K562 (cell line): ENCODE measurements at regions not wholly inside any gene's neighbourhood (a gene's known extent, or its start where the extent isn't known, plus 50 kb on each side); places are given as distances from the start of the nearest gene placed in this dataset.

ENCODE experiments used
- ARID2 ChIP-seq: fragments of 450-650 bp; IDR thresholded peaks from 2 replicates; pipeline ENCODE4 v1.6.1; 2017; ENCODE audit warnings: antibody characterized with exemption, mild to moderate bottlenecking
- C11orf30 ChIP-seq: fragments of 450-650 bp; IDR thresholded peaks from 2 replicates; pipeline ENCODE4 v1.6.1; 2016; ENCODE audit warnings: low read depth, mild to moderate bottlenecking
- CAMTA2 ChIP-seq: fragments of 250-450 bp; sonication (Bioruptor Pico); conservative IDR thresholded peaks from 2 replicates; pipeline ENCODE4 v1.5.1; 2022
- CBFA2T2 ChIP-seq: fragments of 450-650 bp; conservative IDR thresholded peaks from 2 replicates; pipeline ENCODE4 v1.6.1; 2017; ENCODE audit warnings: mild to moderate bottlenecking
- DPF2 ChIP-seq: fragments of 450-650 bp; IDR thresholded peaks from 2 replicates; pipeline ENCODE4 v1.6.1; 2016
- GTF3C2 ChIP-seq: IDR thresholded peaks from 3 replicates; pipeline ENCODE4 v1.6.1; 2011; ENCODE audit warnings: borderline replicate concordance, mild to moderate bottlenecking, moderate library complexity; ENCODE audit not compliant: insufficient read length; ENCODE audit errors: extremely low read depth
- HNRNPL ChIP-seq: fragments of 200-400 bp; formaldehyde crosslinking; IDR thresholded peaks from 2 replicates; pipeline ENCODE4 v1.6.1; 2017; ENCODE audit warnings: low read depth, mild to moderate bottlenecking, low read length
- JUND ChIP-seq, 2 experiments: IDR thresholded peaks; 2 replicates in 1 of 2; 3 replicates in 1 of 2; pipeline ENCODE4 v1.6.1; 2011; ENCODE audit warnings: borderline replicate concordance in 2 of 2, low read depth in 2 of 2, low read length in 2 of 2, improper control_type of control experiment in 1 of 2, missing biosample characterization in 1 of 2, missing genetic modification characterization in 1 of 2, missing genetic modification reagents in 1 of 2
- MAZ ChIP-seq, 2 experiments: fragments of 450-650 bp in 1 of 2; sonication (generic) in 1 of 2; formaldehyde crosslinking; IDR thresholded peaks in 1 of 2; conservative IDR thresholded peaks in 1 of 2; 2 replicates each; pipeline versions ENCODE4 v1.4.0 to v1.5.0; 2020; ENCODE audit warnings: mild to moderate bottlenecking in 1 of 2, missing genetic modification reagents in 1 of 2
- MEIS2 ChIP-seq: fragments of 450-650 bp; IDR thresholded peaks from 2 replicates; pipeline ENCODE4 v1.6.1; 2014; ENCODE audit warnings: mild to moderate bottlenecking; ENCODE audit not compliant: partially characterized antibody
- NR2F6 ChIP-seq: fragments of 450-650 bp; formaldehyde crosslinking; IDR thresholded peaks from 2 replicates; pipeline ENCODE4 v1.4.0; 2020; ENCODE audit warnings: mild to moderate bottlenecking
- POLR2A ChIP-seq: fragments of 450-650 bp; conservative IDR thresholded peaks from 2 replicates; pipeline ENCODE4 v1.6.1; 2016
- SMAD1 ChIP-seq: fragments of 150-350 bp; IDR thresholded peaks from 2 replicates; pipeline ENCODE4 v1.6.1; 2014; ENCODE audit warnings: low read length, low read depth; ENCODE audit not compliant: partially characterized antibody
- SMARCC2 ChIP-seq: fragments of 450-650 bp; IDR thresholded peaks from 2 replicates; pipeline ENCODE4 v1.6.1; 2017; ENCODE audit warnings: antibody characterized with exemption, moderate library complexity, mild to moderate bottlenecking, low read depth
- SMC3 ChIP-seq: conservative IDR thresholded peaks from 2 replicates; pipeline ENCODE4 v1.6.1; 2011; ENCODE audit warnings: low read depth, low read length, improper control_type of control experiment; ENCODE audit not compliant: insufficient read depth
- TRIM25 ChIP-seq: fragments of 450-650 bp; IDR thresholded peaks from 2 replicates; pipeline ENCODE4 v1.7.0; 2016; ENCODE audit warnings: borderline replicate concordance
- ZBED1 ChIP-seq: IDR thresholded peaks from 2 replicates; pipeline ENCODE4 v1.6.1; 2014
- ZNF133 ChIP-seq: fragments of 250-450 bp; sonication (Bioruptor Pico); IDR thresholded peaks from 2 replicates; pipeline ENCODE4 v1.4.0; 2020; ENCODE audit warnings: mild to moderate bottlenecking
- ZNF143 ChIP-seq: sonication (generic); formaldehyde crosslinking; IDR thresholded peaks from 2 replicates; pipeline ENCODE4 v1.9.0; 2022; ENCODE audit warnings: mild to moderate bottlenecking, missing genetic modification reagents
- ZNF395 ChIP-seq: fragments of 200-800 bp; sonication (Bioruptor generic); IDR thresholded peaks from 2 replicates; pipeline ENCODE4 v1.6.1; 2017; ENCODE audit warnings: missing genetic modification characterization, missing compliant biosample characterization
- ZNF41 ChIP-seq: fragments of 250-450 bp; sonication (Bioruptor Pico); conservative IDR thresholded peaks from 2 replicates; pipeline ENCODE4 v1.4.0; 2020; ENCODE audit warnings: mild to moderate bottlenecking

GRCh38 chr6:14950103-14950969 lies 295.5 kb upstream of the JARID2 start (continued):
- TF ChIP-seq TRIM25: no peak
- no peak for TF ChIP-seq SMAD1
- no peak for TF ChIP-seq ZNF133
- no peak for TF ChIP-seq ZNF143
- TF ChIP-seq ZBED1: no peak
- peak; percentile 98 for TF ChIP-seq MEIS2
- TF ChIP-seq ZNF395 (CRISPR knock-in tag): no peak
- 0 out of 2 replicates have a peak, but pooled peaks have one; percentile 13 for TF ChIP-seq C11orf30
- 0 out of 4 replicates have a peak, but pooled peaks of 1 of the 2 experiments have one; percentile 35 for TF ChIP-seq MAZ (CRISPR knock-in tag; conservative IDR thresholded peaks at IDR 0.05 in 1 of 2, IDR thresholded peaks at IDR 0.05 in 1 of 2)
- TF ChIP-seq GTF3C2: no peak
- peak; percentile 85 for TF ChIP-seq CBFA2T2
- TF ChIP-seq NR2F6 (CRISPR knock-in tag): no peak
- peak; percentile 93 for TF ChIP-seq DPF2
- TF ChIP-seq SMARCC2: 0 out of 2 replicates have a peak, but pooled peaks have one; percentile 37
- no peak for TF ChIP-seq ARID2
- TF ChIP-seq ZNF41 (CRISPR knock-in tag): no peak
- TF ChIP-seq JUND (IDR thresholded peaks at IDR 0.05; ENCODE audit: borderline replicate concordance, low read depth, low read length): peak; percentile 89
- TF ChIP-seq JUND (tag; IDR thresholded peaks at IDR 0.05; ENCODE audit: borderline replicate concordance, low read depth, low read length): peak; percentile 76; the same call in 2 of the 3 replicates
- TF ChIP-seq CAMTA2 (CRISPR knock-in tag): no peak
- TF ChIP-seq HNRNPL: no peak
- TF ChIP-seq POLR2A: no peak
- no peak for TF ChIP-seq SMC3
